ENCODE measurements at regions not wholly inside any gene's neighbourhood (a gene's known extent, or its start where the extent isn't known, plus 50 kb on each side); places are given as distances from the start of the nearest gene placed in this dataset.

DNA sequence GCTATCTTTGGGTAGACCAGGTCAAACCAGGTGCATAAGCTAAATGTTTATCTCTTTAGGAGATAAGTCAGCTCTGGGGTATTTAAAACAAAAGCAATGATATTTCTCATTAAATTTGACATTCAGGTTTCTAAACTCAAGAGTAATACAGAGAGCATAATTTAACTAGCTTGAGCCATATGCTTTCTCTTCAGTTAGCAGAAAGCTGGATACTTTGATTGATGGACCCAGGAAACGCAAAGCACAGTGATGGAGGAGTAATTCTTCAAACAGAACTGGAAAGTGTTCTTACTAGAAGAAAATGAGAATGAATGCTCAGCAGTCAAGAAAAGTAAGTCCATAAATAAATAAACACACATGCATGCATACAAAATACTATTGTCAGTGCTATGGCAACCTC lies 885.7 kb upstream of the RAG2 start:
- Histone ChIP-seq H3K4me1 (ENCODE audit: low read depth) (no peaks in the 10 kb centered on the region), H3K9me3 (peaks cover 30% of the 10 kb centered on the region), H3K4me3 (no peak overlapping the region), H3K36me3 (ENCODE audit: low read depth) (no peaks in the 10 kb centered on the region)
- TF ChIP-seq, protein P1, sequence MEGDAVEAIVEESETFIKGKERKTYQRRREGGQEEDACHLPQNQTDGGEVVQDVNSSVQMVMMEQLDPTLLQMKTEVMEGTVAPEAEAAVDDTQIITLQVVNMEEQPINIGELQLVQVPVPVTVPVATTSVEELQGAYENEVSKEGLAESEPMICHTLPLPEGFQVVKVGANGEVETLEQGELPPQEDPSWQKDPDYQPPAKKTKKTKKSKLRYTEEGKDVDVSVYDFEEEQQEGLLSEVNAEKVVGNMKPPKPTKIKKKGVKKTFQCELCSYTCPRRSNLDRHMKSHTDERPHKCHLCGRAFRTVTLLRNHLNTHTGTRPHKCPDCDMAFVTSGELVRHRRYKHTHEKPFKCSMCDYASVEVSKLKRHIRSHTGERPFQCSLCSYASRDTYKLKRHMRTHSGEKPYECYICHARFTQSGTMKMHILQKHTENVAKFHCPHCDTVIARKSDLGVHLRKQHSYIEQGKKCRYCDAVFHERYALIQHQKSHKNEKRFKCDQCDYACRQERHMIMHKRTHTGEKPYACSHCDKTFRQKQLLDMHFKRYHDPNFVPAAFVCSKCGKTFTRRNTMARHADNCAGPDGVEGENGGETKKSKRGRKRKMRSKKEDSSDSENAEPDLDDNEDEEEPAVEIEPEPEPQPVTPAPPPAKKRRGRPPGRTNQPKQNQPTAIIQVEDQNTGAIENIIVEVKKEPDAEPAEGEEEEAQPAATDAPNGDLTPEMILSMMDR (IDR thresholded peaks at IDR 0.05), result no peak
- intact Hi-C loops (cut with DNase I, micrococcal nuclease), result no loop called here
- no peak for ATAC-seq
- DNase-seq, result no peak

DNA sequence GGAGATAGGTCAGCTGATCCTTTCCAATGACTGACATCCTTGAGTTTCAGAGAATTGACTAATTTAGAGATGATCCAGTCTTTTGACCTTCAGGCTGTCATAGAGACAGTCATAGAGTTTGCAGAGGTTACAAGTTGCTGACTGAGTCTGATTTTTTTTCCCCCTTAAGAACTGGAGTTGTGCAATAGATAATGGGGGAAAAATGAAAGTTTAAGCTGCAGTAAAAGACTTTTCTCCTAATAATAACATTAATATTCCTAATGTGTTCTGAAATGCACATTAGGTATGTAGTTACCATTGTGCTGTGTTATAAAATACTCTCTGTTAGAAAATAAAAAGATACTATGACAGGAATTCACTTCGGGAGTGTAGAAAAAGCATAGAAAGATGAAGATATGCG lies 876.9 kb upstream of the RAG2 start:
- Histone ChIP-seq H3K9me3 (peaks cover 36% of the 10 kb centered on the region), H3K36me3 (ENCODE audit: low read depth) (no peaks in the 10 kb centered on the region), H3K4me3 (no peak overlapping the region), H3K4me1 (ENCODE audit: low read depth) (no peaks in the 10 kb centered on the region)
- TF ChIP-seq, protein P1 (IDR thresholded peaks at IDR 0.05), result no peak
- DNase-seq (no peak), ATAC-seq (no peak)
- intact Hi-C loops (cut with DNase I, micrococcal nuclease), result no loop called here

DNA sequence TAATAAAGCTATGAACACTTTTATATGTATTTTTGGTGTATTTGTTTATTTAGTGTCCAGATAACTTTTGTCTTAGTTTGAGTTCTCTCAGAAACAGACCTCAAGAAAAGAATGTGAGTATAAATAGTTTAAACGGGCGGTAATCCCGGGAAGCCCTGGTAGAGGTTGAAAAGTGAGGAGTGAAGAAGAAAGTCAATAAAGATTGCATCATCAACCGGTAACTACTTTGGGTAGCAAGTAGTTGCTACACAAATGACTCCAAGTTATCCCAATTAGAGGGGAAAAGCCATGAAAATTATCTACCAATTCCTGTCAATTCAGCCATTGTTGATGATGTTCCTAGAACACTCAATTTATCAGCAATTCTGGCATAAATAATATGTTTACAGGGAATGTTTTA lies 870.3 kb upstream of the RAG2 start:
- no peaks in the 10 kb centered on the region for H3K4me1 ChIP-seq (ENCODE audit: low read depth)
- no peak overlapping the region for H3K4me3 ChIP-seq
- no peak for DNase-seq
- H3K9me3 ChIP-seq, result peaks cover 24% of the 10 kb centered on the region
- TF ChIP-seq, protein P1 (IDR thresholded peaks at IDR 0.05), result no peak
- no peaks in the 10 kb centered on the region for H3K36me3 ChIP-seq (ENCODE audit: low read depth)
- no peak for ATAC-seq
- intact Hi-C loops (cut with DNase I, micrococcal nuclease), result no loop called here

- DNase-seq, result no peak
- ATAC-seq, result no peak
- intact Hi-C loops (cut with DNase I, micrococcal nuclease), result no loop called here
- Histone ChIP-seq H3K4me3 (no peak overlapping the region), H3K4me1 (ENCODE audit: low read depth) (no peaks in the 10 kb centered on the region), H3K36me3 (ENCODE audit: low read depth) (no peaks in the 10 kb centered on the region), H3K9me3 (peaks cover 23% of the 10 kb centered on the region)
- TF ChIP-seq, protein P1 (IDR thresholded peaks at IDR 0.05), result no peak
Measured at GRCh38 chr11:37465221-37465620, 867.2 kb upstream of the RAG2 start.

DNA sequence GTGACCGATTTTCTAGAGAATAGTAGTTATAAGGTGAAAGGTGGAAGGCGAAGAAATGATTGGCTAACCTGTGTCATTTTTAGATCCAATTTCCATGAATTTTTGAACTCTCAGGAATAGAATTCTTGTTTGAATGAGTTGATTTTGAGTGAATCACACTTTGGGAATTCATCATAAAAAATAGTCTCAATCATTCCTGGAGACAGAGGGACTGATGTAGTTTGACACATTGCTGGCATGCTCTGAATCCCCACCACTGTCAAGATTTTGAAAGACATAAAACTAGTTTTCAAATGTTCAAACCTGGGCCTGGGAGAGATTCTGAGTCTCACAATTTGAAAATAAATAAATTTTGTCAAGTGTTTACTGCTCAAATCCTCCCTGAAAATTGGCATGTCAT lies 861.4 kb upstream of the RAG2 start:
- Histone ChIP-seq H3K4me3 (no peak overlapping the region), H3K9me3 (peaks cover 4% of the 10 kb centered on the region), H3K36me3 (ENCODE audit: low read depth) (no peaks in the 10 kb centered on the region), H3K4me1 (ENCODE audit: low read depth) (no peaks in the 10 kb centered on the region)
- intact Hi-C loops (cut with DNase I, micrococcal nuclease), result no loop called here
- ATAC-seq (no peak), DNase-seq (no peak)
- TF ChIP-seq, protein P1 (IDR thresholded peaks at IDR 0.05), result no peak

GRCh38 chr11:37456746-37457145 lies 858.7 kb upstream of the RAG2 start:
- Histone ChIP-seq H3K4me1 (ENCODE audit: low read depth) (no peaks in the 10 kb centered on the region), H3K4me3 (no peak overlapping the region), H3K9me3 (peaks cover 2% of the 10 kb centered on the region), H3K36me3 (ENCODE audit: low read depth) (no peaks in the 10 kb centered on the region)
- DNase-seq (no peak), ATAC-seq (no peak)
- intact Hi-C loops (cut with DNase I, micrococcal nuclease), result no loop called here
- TF ChIP-seq, protein P1 (IDR thresholded peaks at IDR 0.05), result no peak

All from mucosa of descending colon (tissue), 3 donors.